ENCODE measurements at regions not wholly inside any gene's neighbourhood (a gene's known extent, or its start where the extent isn't known, plus 50 kb on each side); places are given as distances from the start of the nearest gene placed in this dataset.
"Not testable (repeated sequence)": the region's sequence is repeated elsewhere in the genome, so short reads cannot be mapped to it uniquely, and the experiment has no call there.

DNA sequence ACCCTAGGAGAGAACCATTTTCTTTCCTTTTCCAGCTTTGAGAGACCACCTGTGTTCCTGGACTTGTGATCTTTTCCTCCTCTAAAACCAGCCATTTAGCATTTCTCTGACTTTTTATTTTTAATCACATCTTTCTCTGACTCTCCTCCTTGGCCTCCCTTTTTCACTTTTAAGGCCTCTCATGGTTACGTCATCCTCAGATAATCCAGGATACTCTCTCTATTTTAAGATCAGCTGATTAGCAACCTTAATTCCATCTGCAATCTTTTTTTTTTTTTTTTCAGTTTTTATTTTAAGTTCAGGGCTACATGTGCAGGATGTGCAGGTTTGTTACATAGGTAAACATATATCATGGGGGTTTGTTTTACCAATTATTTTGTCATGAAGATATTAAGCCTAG, 54.0 kb downstream of the RFPL4B start:
- no peak for DNase-seq

DNA sequence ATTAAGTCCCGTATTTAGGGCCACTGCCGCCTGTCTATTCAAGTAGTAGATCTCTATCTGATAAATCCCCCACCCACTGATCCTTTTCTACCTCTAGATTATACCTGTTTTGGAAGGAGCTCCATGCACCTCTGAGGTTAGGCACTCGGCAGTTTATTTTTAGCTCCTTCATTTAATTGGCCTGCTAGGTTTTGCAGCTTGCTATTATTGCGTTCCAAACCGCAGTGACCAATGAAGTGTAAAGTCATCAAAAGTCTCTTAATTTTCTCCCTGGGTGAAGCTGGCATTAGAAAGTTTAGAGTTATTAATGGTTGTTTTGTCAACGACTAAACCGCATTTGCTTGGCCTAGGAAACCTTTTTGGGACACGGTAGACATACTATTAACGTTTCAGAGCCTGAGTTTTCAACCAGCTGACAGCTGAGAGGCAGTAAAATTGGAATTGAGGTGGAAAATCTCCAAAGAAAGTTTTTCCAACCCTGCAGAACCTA, 60.0 kb downstream of the RFPL4B start:
- no peak for DNase-seq

GRCh38 chr6:112408522-112408921, 61.4 kb downstream of the RFPL4B start:
- DNase-seq = no peak

GRCh38 chr6:112409311-112409710, 62.2 kb downstream of the RFPL4B start:
- DNase-seq = no peak

GRCh38 chr6:112413780-112414179, 66.7 kb downstream of the RFPL4B start:
- DNase-seq = no peak

- no peak for DNase-seq
Measured at GRCh38 chr6:112415366-112415765, 68.2 kb downstream of the RFPL4B start.

GRCh38 chr6:112416866-112417265, 69.7 kb downstream of the RFPL4B start:
- DNase-seq = no peak

DNA sequence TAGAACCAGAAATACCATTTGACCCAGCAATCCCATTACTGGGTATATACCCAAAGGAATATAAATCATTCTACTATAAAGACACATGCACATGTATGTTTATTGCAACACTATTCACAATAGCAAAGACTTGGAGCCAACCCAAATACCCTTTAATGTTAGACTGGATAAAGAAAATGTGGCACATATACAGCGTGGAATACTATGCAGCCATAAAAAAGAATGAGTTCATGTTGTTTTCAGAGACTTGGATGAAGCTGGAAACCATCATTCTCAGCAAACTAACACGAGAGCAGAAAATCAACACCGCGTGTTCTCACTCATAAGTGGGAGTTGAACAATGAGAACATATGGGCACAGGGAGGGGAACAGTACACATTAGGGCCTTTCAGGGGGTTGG, 79.9 kb downstream of the RFPL4B start:
- not testable (repeated sequence) for DNase-seq

- DNase-seq = no peak
Measured at GRCh38 chr6:112427499-112427898, 80.4 kb downstream of the RFPL4B start.

GRCh38 chr6:112428477-112428876, 81.3 kb downstream of the RFPL4B start:
- no peak for DNase-seq

DNA sequence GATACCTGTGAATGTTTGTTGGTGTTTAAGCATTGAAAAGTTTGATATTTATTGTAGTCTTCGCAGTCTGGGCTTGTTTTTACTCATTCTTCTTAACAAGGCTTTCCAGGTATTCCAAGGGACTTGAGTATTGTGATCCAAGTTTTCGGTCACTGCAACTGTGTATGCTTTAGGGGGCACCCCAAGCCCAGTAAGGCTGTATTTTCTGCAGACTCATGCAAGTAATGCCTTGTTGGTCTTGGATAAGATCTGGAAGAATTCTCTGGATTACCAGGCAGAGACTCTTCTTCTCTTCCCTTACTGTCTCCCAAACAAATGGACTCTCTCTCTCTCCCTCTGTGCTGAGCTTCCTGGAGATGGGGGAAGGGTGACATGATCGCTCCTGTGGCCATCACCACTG, 82.1 kb downstream of the RFPL4B start:
- DNase-seq = no peak

DNA sequence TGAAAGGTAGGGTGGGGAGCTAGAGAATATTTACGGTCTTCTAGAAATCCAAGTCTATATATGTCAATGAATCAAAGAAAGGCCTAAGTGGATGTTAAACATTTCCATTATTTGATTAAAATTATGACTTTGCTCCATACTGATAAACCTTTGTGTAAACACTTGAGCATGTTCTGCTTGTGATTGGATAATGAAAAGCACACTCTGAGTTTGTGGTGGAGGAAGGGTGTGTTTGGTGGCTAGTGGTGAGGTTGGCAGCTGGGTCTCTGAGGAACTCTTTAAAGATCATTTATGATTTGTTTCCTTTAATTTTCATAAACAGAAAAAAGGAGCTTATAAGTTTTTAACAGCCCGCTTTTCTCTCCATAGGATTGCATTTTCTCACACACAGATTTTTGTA, 84.7 kb downstream of the RFPL4B start:
- no peak for DNase-seq

DNA sequence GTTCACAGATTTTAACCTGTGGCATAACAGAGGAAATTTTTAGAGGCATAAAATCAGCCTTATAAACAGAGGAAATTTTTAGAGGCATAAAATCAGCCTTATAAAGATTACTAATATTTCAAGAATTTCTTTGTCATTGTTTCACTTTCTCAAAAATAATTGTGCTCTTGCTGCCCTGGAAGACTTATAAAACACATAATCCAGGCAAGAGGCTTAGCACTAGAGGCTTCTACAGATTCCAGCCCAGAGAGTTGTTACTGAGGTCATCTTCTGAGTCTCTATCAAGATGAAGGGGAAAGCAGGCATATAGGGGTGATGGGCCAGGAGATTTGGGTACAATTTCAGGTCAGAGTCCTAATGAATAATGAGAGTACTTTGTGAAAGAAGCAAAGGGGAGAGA, 85.7 kb downstream of the RFPL4B start:
- DNase-seq = no peak

- no peak for DNase-seq
Measured at GRCh38 chr6:112433457-112433856, 86.3 kb downstream of the RFPL4B start.

GRCh38 chr6:112434896-112435435, 87.8 kb downstream of the RFPL4B start:
- no peak for DNase-seq

GRCh38 chr6:112437058-112437457, 89.9 kb downstream of the RFPL4B start:
- no peak for DNase-seq

GRCh38 chr6:112439010-112439409, 91.9 kb downstream of the RFPL4B start:
- DNase-seq = no peak

GRCh38 chr6:112439432-112439831, 92.3 kb downstream of the RFPL4B start:
- no peak for DNase-seq

- DNase-seq = no peak
Measured at GRCh38 chr6:112441607-112442006, 94.5 kb downstream of the RFPL4B start.

DNA sequence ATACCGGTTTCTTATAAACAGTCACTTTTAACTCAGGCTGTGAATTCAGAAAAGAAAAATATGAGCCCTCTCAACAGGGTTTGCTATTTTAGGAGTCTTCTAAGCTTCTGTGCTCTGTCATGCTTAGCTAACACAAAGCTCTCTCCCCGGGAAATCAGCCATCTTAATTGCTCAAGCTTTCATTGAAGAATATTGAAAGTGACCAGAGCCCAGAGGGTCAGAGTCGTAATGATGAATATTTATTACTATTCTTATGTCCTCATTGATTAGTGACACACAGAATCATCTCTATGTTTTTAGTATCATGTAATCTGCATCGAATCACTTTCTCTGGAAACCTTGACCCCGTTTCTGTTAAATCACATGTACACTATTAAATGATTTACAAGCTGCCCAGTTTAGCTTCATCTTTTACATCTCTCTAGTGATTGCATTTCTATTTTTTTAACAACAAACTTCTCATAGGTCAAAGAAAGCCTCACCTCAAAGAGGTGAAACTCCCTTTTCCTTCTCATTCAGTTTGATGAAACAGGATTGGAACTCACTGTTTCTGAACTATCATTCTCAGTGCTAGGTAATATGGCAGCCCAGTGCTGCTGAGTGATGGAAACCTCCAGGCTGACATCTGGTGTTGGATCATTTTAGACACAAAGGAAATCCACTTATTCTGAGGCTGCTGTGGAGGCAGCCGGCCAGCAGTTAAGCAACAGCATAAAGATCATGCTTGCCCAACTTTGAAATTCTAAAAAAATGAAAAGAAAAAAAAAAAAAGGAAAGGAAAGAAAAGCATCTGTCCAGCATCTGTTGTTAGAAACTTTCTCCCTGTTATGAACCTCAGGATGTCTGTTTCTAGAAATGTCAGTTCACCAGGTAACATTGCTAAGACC, 96.3 kb downstream of the RFPL4B start:
- DNase-seq = no peak

DNA sequence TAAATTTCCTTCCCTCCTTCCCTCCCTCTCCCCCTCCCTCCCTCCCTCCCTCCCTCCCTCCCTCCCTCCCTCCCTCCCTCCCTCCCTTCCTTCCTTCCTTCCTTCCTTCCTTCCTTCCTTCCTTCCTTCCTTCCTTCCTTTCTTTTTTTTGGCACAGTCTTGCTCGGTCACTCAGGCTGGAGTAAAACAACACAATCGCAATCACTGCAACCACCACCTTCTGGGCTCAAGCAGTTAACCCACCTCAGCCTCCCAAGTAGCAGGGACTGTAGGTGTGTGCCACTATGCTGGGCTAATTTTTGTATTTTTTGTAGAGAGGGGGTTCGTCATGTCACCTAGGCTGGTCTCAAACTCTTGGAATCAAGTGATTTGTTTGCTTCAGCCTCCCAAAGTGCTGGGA, 101.7 kb downstream of the RFPL4B start:
- not testable (repeated sequence) for DNase-seq

GRCh38 chr6:112450663-112451062, 103.5 kb downstream of the RFPL4B start:
- no peak for DNase-seq

DNA sequence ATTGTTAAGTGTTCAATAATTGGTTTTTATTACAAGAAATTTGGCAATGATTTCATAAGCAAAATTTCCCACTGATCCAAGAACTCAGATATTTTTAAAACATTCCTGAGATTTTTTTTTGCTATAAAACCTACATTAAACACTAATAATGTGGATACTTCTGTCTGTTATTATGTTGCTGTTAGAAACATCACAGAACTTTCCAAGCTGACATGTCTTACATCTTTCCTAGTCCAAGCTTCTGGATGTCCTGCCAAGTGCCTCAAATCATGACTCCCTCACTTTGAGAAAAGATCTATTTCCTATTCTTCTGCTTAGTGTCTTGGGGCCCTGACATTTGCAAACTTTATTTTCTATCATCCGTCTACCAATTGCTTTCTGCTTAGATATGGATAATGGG, 110.8 kb downstream of the RFPL4B start:
- no peak for DNase-seq

GRCh38 chr6:112459758-112460304, 112.7 kb downstream of the RFPL4B start:
- DNase-seq = no peak

Measured in NK-92 treated with Interleukin-12 subunit alpha and Interleukin-12 subunit beta, amount 100 ng/mL, for 24 hours (cell line).